IPS-15b (cell line): ENCODE measurements at regions not wholly inside any gene's neighbourhood (a gene's known extent, or its start where the extent isn't known, plus 50 kb on each side); places are given as distances from the start of the nearest gene placed in this dataset.

Experiments used
- H3K27me3 ChIP-seq: one replicate; pipeline ENCODE4 v1.6.1; 2013; ENCODE audit warnings: low read length; ENCODE audit not compliant: control insufficient read depth, insufficient read depth
- H3K36me3 ChIP-seq: one replicate; pipeline ENCODE4 v1.6.1; 2013; ENCODE audit warnings: low read length; ENCODE audit not compliant: control insufficient read depth, insufficient read depth
- H3K4me1 ChIP-seq: one replicate; pipeline ENCODE4 v1.6.1; 2013; ENCODE audit warnings: mild to moderate bottlenecking, low read length; ENCODE audit not compliant: control insufficient read depth, insufficient read depth
- H3K4me3 ChIP-seq: one replicate; pipeline ENCODE4 v1.5.1; 2013; ENCODE audit warnings: low read depth, low read length
- H3K9ac ChIP-seq: one replicate; pipeline ENCODE4 v1.6.1; 2013; ENCODE audit warnings: low read depth, mild to moderate bottlenecking, low read length
- H3K9me3 ChIP-seq: one replicate; pipeline ENCODE4 v1.6.1; 2013; ENCODE audit warnings: mild to moderate bottlenecking, low read length; ENCODE audit not compliant: control insufficient read depth, insufficient read depth

DNA sequence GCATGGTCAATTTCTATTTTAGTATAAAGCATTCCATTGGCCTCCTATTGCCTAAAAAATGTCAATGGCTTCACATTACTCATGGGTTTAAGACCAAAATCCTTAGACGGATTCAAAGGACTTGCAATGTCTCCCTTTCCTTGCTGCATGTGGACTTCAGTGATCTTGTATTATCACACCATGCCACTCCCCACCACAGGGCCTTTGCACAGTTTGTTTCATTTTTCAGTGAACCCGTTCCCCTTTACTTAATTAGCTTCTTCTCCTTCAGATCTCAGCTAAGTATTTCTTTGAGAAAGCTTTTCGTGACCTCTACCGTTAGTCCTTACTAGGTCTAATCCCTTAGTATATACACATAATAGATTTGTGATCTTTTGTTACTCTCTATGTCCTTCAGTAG, 269.7 kb downstream of the FAM76B start:
- H3K4me1 ChIP-seq, result no peaks in the 10 kb centered on the region
- no peaks in the 10 kb centered on the region for H3K9me3 ChIP-seq
- no peak overlapping the region for H3K9ac ChIP-seq
- no peak overlapping the region for H3K4me3 ChIP-seq
- no peaks in the 10 kb centered on the region for H3K36me3 ChIP-seq
- no peaks in the 10 kb centered on the region for H3K27me3 ChIP-seq

- no peaks in the 10 kb centered on the region for H3K27me3 ChIP-seq
- no peaks in the 10 kb centered on the region for H3K9me3 ChIP-seq
- H3K36me3 ChIP-seq, result no peaks in the 10 kb centered on the region
- no peak overlapping the region for H3K4me3 ChIP-seq
- no peaks in the 10 kb centered on the region for H3K4me1 ChIP-seq
- no peak overlapping the region for H3K9ac ChIP-seq
Observed at GRCh38 chr11:95517453-95517852, 272.1 kb downstream of the FAM76B start.

GRCh38 chr11:95516786-95517185, 272.8 kb downstream of the FAM76B start:
- H3K27me3 ChIP-seq, result no peaks in the 10 kb centered on the region
- H3K9ac ChIP-seq, result no peak overlapping the region
- no peaks in the 10 kb centered on the region for H3K36me3 ChIP-seq
- H3K4me3 ChIP-seq, result no peak overlapping the region
- H3K9me3 ChIP-seq, result no peaks in the 10 kb centered on the region
- H3K4me1 ChIP-seq, result no peaks in the 10 kb centered on the region

DNA sequence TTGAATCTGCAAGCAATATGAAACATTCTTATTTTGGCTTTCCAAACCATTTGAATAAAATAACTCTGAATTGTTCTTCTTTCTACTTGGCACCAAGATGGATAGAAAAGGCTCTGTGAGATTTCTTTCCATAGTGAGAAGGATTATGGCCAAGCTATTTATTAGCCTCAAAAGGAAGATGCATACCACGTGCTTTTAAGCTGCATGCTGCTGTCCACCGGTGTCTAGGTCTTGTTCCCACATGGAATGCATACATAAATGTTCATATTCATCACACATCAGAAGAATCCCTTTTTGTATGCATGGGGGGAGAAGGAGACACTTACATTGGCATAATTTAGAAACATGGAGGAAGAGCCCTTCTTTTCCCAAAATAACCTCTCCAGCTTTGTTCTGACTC, 273.4 kb downstream of the FAM76B start:
- H3K9ac ChIP-seq, result no peak overlapping the region
- H3K9me3 ChIP-seq, result no peaks in the 10 kb centered on the region
- H3K4me1 ChIP-seq, result no peaks in the 10 kb centered on the region
- no peaks in the 10 kb centered on the region for H3K27me3 ChIP-seq
- no peak overlapping the region for H3K4me3 ChIP-seq
- no peaks in the 10 kb centered on the region for H3K36me3 ChIP-seq

- Histone ChIP-seq H3K27me3 (no peaks in the 10 kb centered on the region), H3K9me3 (no peaks in the 10 kb centered on the region), H3K9ac (no peak overlapping the region), H3K4me1 (no peaks in the 10 kb centered on the region), H3K36me3 (no peaks in the 10 kb centered on the region), H3K4me3 (no peak overlapping the region)
Observed at GRCh38 chr11:95515371-95515770, 274.2 kb downstream of the FAM76B start.

DNA sequence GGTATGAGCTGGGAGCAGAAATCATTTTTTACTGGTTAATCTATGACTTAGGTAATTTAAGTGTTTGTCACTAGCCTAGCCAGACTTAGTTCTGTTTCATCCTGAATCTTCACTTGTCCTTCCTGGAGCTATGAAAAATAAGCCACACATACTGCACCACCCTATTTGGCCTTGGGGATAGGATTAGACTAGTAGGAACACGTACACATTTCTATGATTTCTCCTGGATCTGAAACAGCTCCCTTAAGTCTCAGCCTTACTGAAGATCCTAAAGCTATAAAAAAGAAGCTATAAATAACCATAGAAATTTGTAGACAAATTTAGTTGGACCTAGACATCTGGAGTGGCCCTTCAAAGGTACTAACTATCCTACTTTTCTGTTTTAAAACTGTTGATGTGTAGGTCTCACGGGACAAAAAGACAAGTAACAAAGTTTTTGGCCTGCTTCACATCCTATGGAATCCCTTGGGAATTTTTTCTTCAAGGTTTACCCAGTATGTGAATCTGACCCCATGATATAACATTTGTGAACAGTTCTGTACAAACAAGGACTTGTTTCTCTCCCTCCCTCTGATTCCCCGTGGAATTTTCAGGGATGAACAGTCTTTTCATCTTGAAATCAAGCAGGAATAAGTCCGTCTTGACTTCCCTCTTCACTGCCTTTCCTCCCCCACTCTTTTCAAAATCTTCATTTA, 275.0 kb downstream of the FAM76B start:
- Histone ChIP-seq H3K4me1 (no peaks in the 10 kb centered on the region), H3K27me3 (no peaks in the 10 kb centered on the region), H3K36me3 (no peaks in the 10 kb centered on the region)

DNA sequence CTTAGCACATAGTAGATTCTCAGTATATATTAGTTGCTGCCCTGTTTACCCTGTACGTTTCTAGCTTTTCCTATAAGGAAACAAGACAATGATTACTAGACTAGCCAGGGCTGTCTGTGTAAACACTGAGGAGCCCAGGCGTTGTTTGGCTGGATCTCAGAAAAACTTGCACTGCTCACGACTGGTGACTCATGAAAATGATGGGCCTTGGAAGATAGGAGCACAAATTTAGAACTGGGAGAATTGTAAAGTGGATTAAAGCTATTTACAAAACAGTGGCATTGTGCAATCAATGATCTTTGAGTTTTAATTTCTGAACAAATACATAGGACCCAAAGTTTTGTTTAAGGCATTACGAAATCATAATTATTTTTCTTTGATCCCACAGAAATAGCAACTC, 276.9 kb downstream of the FAM76B start:
- Histone ChIP-seq H3K4me3 (no peak overlapping the region), H3K27me3 (no peaks in the 10 kb centered on the region), H3K36me3 (no peaks in the 10 kb centered on the region), H3K9me3 (no peaks in the 10 kb centered on the region), H3K9ac (no peak overlapping the region), H3K4me1 (no peaks in the 10 kb centered on the region)

More for the DNA sequence above, 275.0 kb downstream of the FAM76B start:
- Histone ChIP-seq H3K9me3 (no peaks in the 10 kb centered on the region), H3K9ac (no peak overlapping the region), H3K4me3 (no peak overlapping the region)

GRCh38 chr11:95512177-95512576, 277.4 kb downstream of the FAM76B start:
- Histone ChIP-seq H3K4me3 (no peak overlapping the region), H3K27me3 (no peaks in the 10 kb centered on the region), H3K4me1 (no peaks in the 10 kb centered on the region), H3K9me3 (no peaks in the 10 kb centered on the region), H3K9ac (no peak overlapping the region), H3K36me3 (no peaks in the 10 kb centered on the region)

DNA sequence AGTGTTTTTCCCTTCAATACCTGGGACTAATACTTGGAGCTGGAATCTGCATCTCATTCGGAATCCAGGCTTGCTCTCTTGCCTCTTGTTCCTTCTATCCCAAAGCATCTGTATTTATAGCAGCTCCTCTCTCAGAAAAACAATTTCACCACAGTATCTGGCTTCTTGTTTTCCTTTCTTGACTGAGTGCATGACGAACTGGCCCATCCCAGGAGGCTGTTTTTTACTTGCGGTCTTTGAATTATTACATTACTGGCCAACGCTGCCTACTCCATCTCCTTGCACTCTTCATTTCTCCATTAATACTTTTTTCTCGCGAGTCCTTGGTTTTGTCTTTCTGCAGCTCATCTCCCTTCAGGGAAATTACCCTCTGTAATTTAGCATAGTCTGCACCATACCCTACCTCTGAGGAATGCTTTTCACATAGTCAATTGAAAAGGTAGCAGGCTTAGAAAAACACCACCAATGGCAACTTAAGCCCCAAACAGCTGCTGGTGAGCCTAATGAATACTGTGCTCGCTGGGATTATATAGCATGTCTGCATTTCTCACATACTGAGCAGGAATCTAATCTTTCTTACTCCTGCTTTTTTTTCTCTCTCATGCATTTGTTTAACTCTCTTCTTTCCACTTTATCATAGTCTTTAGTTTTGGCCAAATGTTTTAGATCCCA, 277.4 kb upstream of the SESN3 start:
- H3K9me3 ChIP-seq, result no peaks in the 10 kb centered on the region
- no peak overlapping the region for H3K4me3 ChIP-seq
- no peak overlapping the region for H3K9ac ChIP-seq
- H3K27me3 ChIP-seq, result no peaks in the 10 kb centered on the region
- H3K36me3 ChIP-seq, result no peaks in the 10 kb centered on the region
- H3K4me1 ChIP-seq, result no peaks in the 10 kb centered on the region

DNA sequence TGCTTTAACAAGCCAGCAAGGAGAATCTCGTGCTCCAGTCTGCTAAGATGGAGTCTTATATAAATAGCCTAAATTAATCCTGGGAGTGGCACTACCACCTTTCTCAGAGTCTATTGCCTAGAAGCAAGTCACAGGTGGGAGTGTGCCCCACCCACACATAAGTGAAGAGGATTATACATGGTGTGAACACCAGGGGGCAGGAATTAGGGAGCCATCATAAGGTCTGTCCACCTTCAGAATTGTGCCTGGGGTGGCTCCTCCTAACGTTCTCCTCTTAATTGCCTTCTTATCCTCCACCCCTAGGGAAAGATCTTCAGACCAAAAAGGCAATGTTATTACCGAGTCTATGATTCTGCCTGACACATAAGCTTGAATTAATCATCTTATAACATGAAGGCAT, 276.8 kb upstream of the SESN3 start:
- Histone ChIP-seq H3K27me3 (no peaks in the 10 kb centered on the region), H3K9me3 (no peaks in the 10 kb centered on the region), H3K4me1 (no peaks in the 10 kb centered on the region), H3K4me3 (no peak overlapping the region), H3K36me3 (no peaks in the 10 kb centered on the region), H3K9ac (no peak overlapping the region)

- no peaks in the 10 kb centered on the region for H3K9me3 ChIP-seq
- H3K4me1 ChIP-seq, result no peaks in the 10 kb centered on the region
- H3K4me3 ChIP-seq, result no peak overlapping the region
- no peaks in the 10 kb centered on the region for H3K36me3 ChIP-seq
- H3K27me3 ChIP-seq, result no peaks in the 10 kb centered on the region
- H3K9ac ChIP-seq, result no peak overlapping the region
Observed at GRCh38 chr11:95506777-95507176, 275.8 kb upstream of the SESN3 start.

- Histone ChIP-seq H3K4me3 (no peak overlapping the region), H3K9me3 (no peaks in the 10 kb centered on the region), H3K36me3 (no peaks in the 10 kb centered on the region), H3K4me1 (no peaks in the 10 kb centered on the region), H3K27me3 (no peaks in the 10 kb centered on the region), H3K9ac (no peak overlapping the region)
Observed at GRCh38 chr11:95505927-95506426, 275.0 kb upstream of the SESN3 start.
